ENCODE measurements at regions not wholly inside any gene's neighbourhood (a gene's known extent, or its start where the extent isn't known, plus 50 kb on each side); places are given as distances from the start of the nearest gene placed in this dataset.

GRCh38 chr11:32259641-32260081 is 168.8 kb downstream of the RCN1 start:
- in situ Hi-C loops (cut with MboI; ENCODE audit: low sequenced_read_pairs), result no loop called here

GRCh38 chr11:32262367-32262766 is 171.5 kb downstream of the RCN1 start:
- in situ Hi-C loops (cut with MboI; ENCODE audit: low sequenced_read_pairs), result no loop called here

GRCh38 chr11:32265911-32266310 is 169.4 kb downstream of the WT1 start:
- in situ Hi-C loops (cut with MboI; ENCODE audit: low sequenced_read_pairs), result no loop called here

GRCh38 chr11:32266601-32267000 is 168.7 kb downstream of the WT1 start:
- in situ Hi-C loops (cut with MboI; ENCODE audit: low sequenced_read_pairs), result no loop called here

GRCh38 chr11:32267679-32268187 is 167.6 kb downstream of the WT1 start:
- in situ Hi-C loops (cut with MboI; ENCODE audit: low sequenced_read_pairs), result no loop called here

- in situ Hi-C loops (cut with MboI; ENCODE audit: low sequenced_read_pairs), result no loop called here
Observed at GRCh38 chr11:32273931-32274330, 161.4 kb downstream of the WT1 start.

- in situ Hi-C loops (cut with MboI; ENCODE audit: low sequenced_read_pairs), result no loop called here
Observed at GRCh38 chr11:32279672-32280071, 155.7 kb downstream of the WT1 start.

- in situ Hi-C loops (cut with MboI; ENCODE audit: low sequenced_read_pairs), result no loop called here
Observed at GRCh38 chr11:32280339-32280738, 155.0 kb downstream of the WT1 start.

GRCh38 chr11:32288276-32288675 is 147.1 kb downstream of the WT1 start:
- in situ Hi-C loops (cut with MboI; ENCODE audit: low sequenced_read_pairs), result no loop called here

- in situ Hi-C loops (cut with MboI; ENCODE audit: low sequenced_read_pairs), result no loop called here
Observed at GRCh38 chr11:32289701-32290100, 145.6 kb downstream of the WT1 start.

- in situ Hi-C loops (cut with MboI; ENCODE audit: low sequenced_read_pairs), result no loop called here
Observed at GRCh38 chr11:32290783-32291182, 144.6 kb downstream of the WT1 start.

- in situ Hi-C loops (cut with MboI; ENCODE audit: low sequenced_read_pairs), result no loop called here
Observed at GRCh38 chr11:32297611-32298011, 137.7 kb downstream of the WT1 start.

- in situ Hi-C loops (cut with MboI; ENCODE audit: low sequenced_read_pairs), result no loop called here
Observed at GRCh38 chr11:32302826-32303225, 132.5 kb downstream of the WT1 start.

- in situ Hi-C loops (cut with MboI; ENCODE audit: low sequenced_read_pairs), result no loop called here
Observed at GRCh38 chr11:32304521-32304920, 130.8 kb downstream of the WT1 start.

GRCh38 chr11:32305460-32305859 is 129.9 kb downstream of the WT1 start:
- in situ Hi-C loops (cut with MboI; ENCODE audit: low sequenced_read_pairs), result no loop called here

GRCh38 chr11:32307471-32307870 is 127.9 kb downstream of the WT1 start:
- in situ Hi-C loops (cut with MboI; ENCODE audit: low sequenced_read_pairs), result no loop called here

GRCh38 chr11:32307913-32308312 is 127.4 kb downstream of the WT1 start:
- in situ Hi-C loops (cut with MboI; ENCODE audit: low sequenced_read_pairs), result no loop called here

GRCh38 chr11:32309530-32310213 is 125.7 kb downstream of the WT1 start:
- in situ Hi-C loops (cut with MboI; ENCODE audit: low sequenced_read_pairs), result no loop called here

- in situ Hi-C loops (cut with MboI; ENCODE audit: low sequenced_read_pairs), result no loop called here
Observed at GRCh38 chr11:32310214-32310601, 125.1 kb downstream of the WT1 start.

- in situ Hi-C loops (cut with MboI; ENCODE audit: low sequenced_read_pairs), result no loop called here
Observed at GRCh38 chr11:32311346-32312065, 123.8 kb downstream of the WT1 start.

GRCh38 chr11:32312206-32312817 is 123.0 kb downstream of the WT1 start:
- in situ Hi-C loops (cut with MboI; ENCODE audit: low sequenced_read_pairs), result no loop called here

GRCh38 chr11:32312865-32313403 is 122.4 kb downstream of the WT1 start:
- in situ Hi-C loops (cut with MboI; ENCODE audit: low sequenced_read_pairs), result no loop called here
